ENCODE measurements at regions not wholly inside any gene's neighbourhood (a gene's known extent, or its start where the extent isn't known, plus 50 kb on each side); places are given as distances from the start of the nearest gene placed in this dataset.
"Not testable (repeated sequence)": the region's sequence is repeated elsewhere in the genome, so short reads cannot be mapped to it uniquely, and the experiment has no call there.

DNA sequence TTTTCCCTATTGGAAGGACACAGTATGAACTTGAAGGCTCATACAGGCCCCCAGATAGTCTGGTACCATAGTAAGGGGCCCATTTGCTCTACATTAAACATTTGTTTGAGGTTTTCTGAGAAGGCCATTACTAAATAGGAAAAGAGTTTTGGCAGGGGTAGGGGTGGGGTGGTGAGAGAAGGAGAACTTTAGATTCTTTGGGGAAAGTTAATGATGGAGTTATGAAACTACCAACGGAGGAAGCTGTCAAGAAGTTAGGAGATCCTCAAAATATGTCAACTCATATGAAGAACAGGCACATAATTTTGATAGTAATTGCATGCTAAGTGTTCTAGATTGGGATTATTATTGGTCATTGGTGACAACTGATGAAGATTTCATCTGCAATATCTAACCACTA, 114.7 kb downstream of the TAF11L14 start:
- H3K4me1 ChIP-seq (ENCODE audit: insufficient read depth, insufficient read length): no peaks in the 10 kb centered on the region
- H3K9me3 ChIP-seq (ENCODE audit: insufficient read depth, low read length): no peaks in the 10 kb centered on the region
- H3K9ac ChIP-seq (ENCODE audit: insufficient read length, low read depth): no peak overlapping the region
- no peak for DNase-seq (ENCODE audit: low read depth, low spot score)
- H3K27me3 ChIP-seq (ENCODE audit: insufficient read depth, insufficient read length): no peaks in the 10 kb centered on the region
- TF ChIP-seq YY1 (IDR thresholded peaks at IDR 0.05; ENCODE audit: insufficient read depth, insufficient read length) (no peak), SUZ12 (IDR thresholded peaks at IDR 0.05; ENCODE audit: extremely low read depth, insufficient read depth, insufficient read length) (no peak), ZNF274 (IDR thresholded peaks at IDR 0.05; ENCODE audit: low read depth, low read length) (no peak)
- H3K36me3 ChIP-seq (ENCODE audit: insufficient read depth, insufficient read length, low read length): no peaks in the 10 kb centered on the region
- H3K4me3 ChIP-seq (ENCODE audit: insufficient read length, low read depth): no peak overlapping the region

GRCh38 chr5:17755406-17755805, 121.1 kb downstream of the TAF11L14 start:
- H3K4me3 ChIP-seq (ENCODE audit: insufficient read length, low read depth); H3K36me3 ChIP-seq (ENCODE audit: insufficient read depth, insufficient read length, low read length); H3K9me3 ChIP-seq (ENCODE audit: insufficient read depth, low read length); H3K27me3 ChIP-seq (ENCODE audit: insufficient read depth, insufficient read length); DNase-seq (ENCODE audit: low read depth, low spot score); H3K4me1 ChIP-seq (ENCODE audit: insufficient read depth, insufficient read length); H3K9ac ChIP-seq (ENCODE audit: insufficient read length, low read depth): not testable (repeated sequence)

GRCh38 chr5:17761326-17761725, 127.1 kb downstream of the TAF11L14 start:
- H3K9me3 ChIP-seq (ENCODE audit: insufficient read depth, low read length): no peaks in the 10 kb centered on the region
- DNase-seq (ENCODE audit: low read depth, low spot score): no peak
- H3K4me3 ChIP-seq (ENCODE audit: insufficient read length, low read depth): no peak overlapping the region
- H3K9ac ChIP-seq (ENCODE audit: insufficient read length, low read depth): no peak overlapping the region
- H3K4me1 ChIP-seq (ENCODE audit: insufficient read depth, insufficient read length): no peaks in the 10 kb centered on the region
- H3K36me3 ChIP-seq (ENCODE audit: insufficient read depth, insufficient read length, low read length): no peaks in the 10 kb centered on the region
- H3K27me3 ChIP-seq (ENCODE audit: insufficient read depth, insufficient read length): no peaks in the 10 kb centered on the region
- TF ChIP-seq ZNF274 (IDR thresholded peaks at IDR 0.05; ENCODE audit: low read depth, low read length): no peak
- TF ChIP-seq SUZ12 (IDR thresholded peaks at IDR 0.05; ENCODE audit: extremely low read depth, insufficient read depth, insufficient read length): no peak

DNA sequence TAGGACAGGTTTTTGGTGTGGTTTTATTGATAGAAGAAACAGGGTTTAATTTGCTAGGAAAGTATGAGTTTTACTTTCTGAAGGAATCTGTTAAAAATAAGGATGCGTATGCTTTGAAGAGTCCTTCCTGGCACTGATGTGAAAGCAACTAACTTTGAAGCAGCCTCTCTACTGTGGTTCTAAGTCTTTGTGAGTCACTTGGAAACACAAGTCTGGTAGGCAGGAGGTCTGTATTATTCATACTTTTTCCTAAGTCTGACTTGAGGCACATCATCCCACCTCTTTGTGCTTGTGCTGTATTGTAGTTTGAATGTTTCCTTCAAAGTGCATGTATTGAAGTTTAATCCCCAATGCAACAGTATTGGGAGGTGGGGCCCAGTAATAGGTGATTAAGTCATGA, 129.0 kb downstream of the TAF11L14 start:
- TF ChIP-seq YY1 (IDR thresholded peaks at IDR 0.05; ENCODE audit: insufficient read depth, insufficient read length) (no peak), ZNF274 (IDR thresholded peaks at IDR 0.05; ENCODE audit: low read depth, low read length) (no peak), SUZ12 (IDR thresholded peaks at IDR 0.05; ENCODE audit: extremely low read depth, insufficient read depth, insufficient read length) (no peak)
- Histone ChIP-seq H3K4me1 (ENCODE audit: insufficient read depth, insufficient read length) (no peaks in the 10 kb centered on the region), H3K9ac (ENCODE audit: insufficient read length, low read depth) (no peak overlapping the region), H3K9me3 (ENCODE audit: insufficient read depth, low read length) (no peaks in the 10 kb centered on the region), H3K27me3 (ENCODE audit: insufficient read depth, insufficient read length) (no peaks in the 10 kb centered on the region), H3K36me3 (ENCODE audit: insufficient read depth, insufficient read length, low read length) (no peaks in the 10 kb centered on the region), H3K4me3 (ENCODE audit: insufficient read length, low read depth) (no peak overlapping the region)
- no peak for DNase-seq (ENCODE audit: low read depth, low spot score)

DNA sequence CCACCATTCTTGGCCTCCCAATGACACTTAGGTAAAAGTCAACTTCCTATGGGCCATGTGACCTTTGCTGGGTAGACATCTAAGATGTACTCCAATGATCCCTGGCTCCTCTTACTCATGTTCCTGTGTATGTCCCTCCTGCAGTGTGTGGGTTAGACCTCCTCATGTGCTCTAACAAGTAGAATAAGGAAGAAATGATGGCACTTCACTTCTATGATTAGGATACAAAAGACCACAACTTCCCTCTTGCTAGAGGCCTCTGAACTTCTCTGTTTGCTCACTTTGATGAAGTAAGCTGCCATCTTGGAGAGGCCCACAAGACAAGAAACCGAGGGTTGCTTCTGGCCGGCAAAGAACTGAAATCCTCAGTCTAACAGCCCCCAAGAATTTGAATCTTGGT, 131.8 kb downstream of the TAF11L14 start:
- H3K9ac ChIP-seq (ENCODE audit: insufficient read length, low read depth): no peak overlapping the region
- DNase-seq (ENCODE audit: low read depth, low spot score): no peak
- H3K4me1 ChIP-seq (ENCODE audit: insufficient read depth, insufficient read length): no peaks in the 10 kb centered on the region
- no peak overlapping the region for H3K4me3 ChIP-seq (ENCODE audit: insufficient read length, low read depth)
- TF ChIP-seq ZNF274 (IDR thresholded peaks at IDR 0.05; ENCODE audit: low read depth, low read length): no peak
- no peak for TF ChIP-seq SUZ12 (IDR thresholded peaks at IDR 0.05; ENCODE audit: extremely low read depth, insufficient read depth, insufficient read length)
- no peak for TF ChIP-seq YY1 (IDR thresholded peaks at IDR 0.05; ENCODE audit: insufficient read depth, insufficient read length)
- no peaks in the 10 kb centered on the region for H3K27me3 ChIP-seq (ENCODE audit: insufficient read depth, insufficient read length)
- no peaks in the 10 kb centered on the region for H3K9me3 ChIP-seq (ENCODE audit: insufficient read depth, low read length)
- H3K36me3 ChIP-seq (ENCODE audit: insufficient read depth, insufficient read length, low read length): no peaks in the 10 kb centered on the region

- no peak overlapping the region for H3K4me3 ChIP-seq (ENCODE audit: insufficient read length, low read depth)
- H3K9ac ChIP-seq (ENCODE audit: insufficient read length, low read depth): no peak overlapping the region
- DNase-seq (ENCODE audit: low read depth, low spot score): no peak
- no peaks in the 10 kb centered on the region for H3K4me1 ChIP-seq (ENCODE audit: insufficient read depth, insufficient read length)
- no peaks in the 10 kb centered on the region for H3K36me3 ChIP-seq (ENCODE audit: insufficient read depth, insufficient read length, low read length)
- H3K9me3 ChIP-seq (ENCODE audit: insufficient read depth, low read length): peaks cover 4% of the 10 kb centered on the region; the same call in 1 of the 2 replicates
- H3K27me3 ChIP-seq (ENCODE audit: insufficient read depth, insufficient read length): no peaks in the 10 kb centered on the region
- TF ChIP-seq YY1 (IDR thresholded peaks at IDR 0.05; ENCODE audit: insufficient read depth, insufficient read length) (no peak), ZNF274 (IDR thresholded peaks at IDR 0.05; ENCODE audit: low read depth, low read length) (no peak), SUZ12 (IDR thresholded peaks at IDR 0.05; ENCODE audit: extremely low read depth, insufficient read depth, insufficient read length) (no peak)
Observed at GRCh38 chr5:17769277-17769676, 135.0 kb downstream of the TAF11L14 start.

DNA sequence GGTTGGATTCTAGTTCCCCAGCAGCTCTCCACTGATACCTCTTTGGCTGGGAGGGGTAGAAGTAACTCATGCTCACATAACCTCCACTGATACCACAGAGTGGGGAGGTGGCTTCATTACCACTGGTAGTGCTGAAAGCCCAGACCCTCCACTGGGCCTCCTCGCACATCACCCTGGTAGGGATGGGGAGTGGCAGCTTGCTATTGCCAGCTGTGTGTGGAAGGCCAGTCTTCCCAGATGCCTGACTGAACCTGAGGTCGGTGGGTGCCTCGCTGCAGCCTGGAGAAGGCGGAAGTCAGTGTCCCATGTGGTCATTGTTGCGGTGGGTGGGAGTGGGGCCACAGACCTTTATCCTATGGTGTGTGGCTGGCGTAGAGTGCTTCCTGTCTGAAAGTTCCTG, 138.0 kb downstream of the TAF11L14 start:
- TF ChIP-seq SUZ12 (IDR thresholded peaks at IDR 0.05; ENCODE audit: extremely low read depth, insufficient read depth, insufficient read length): no peak
- TF ChIP-seq YY1 (IDR thresholded peaks at IDR 0.05; ENCODE audit: insufficient read depth, insufficient read length): no peak
- TF ChIP-seq ZNF274 (IDR thresholded peaks at IDR 0.05; ENCODE audit: low read depth, low read length): no peak

DNA sequence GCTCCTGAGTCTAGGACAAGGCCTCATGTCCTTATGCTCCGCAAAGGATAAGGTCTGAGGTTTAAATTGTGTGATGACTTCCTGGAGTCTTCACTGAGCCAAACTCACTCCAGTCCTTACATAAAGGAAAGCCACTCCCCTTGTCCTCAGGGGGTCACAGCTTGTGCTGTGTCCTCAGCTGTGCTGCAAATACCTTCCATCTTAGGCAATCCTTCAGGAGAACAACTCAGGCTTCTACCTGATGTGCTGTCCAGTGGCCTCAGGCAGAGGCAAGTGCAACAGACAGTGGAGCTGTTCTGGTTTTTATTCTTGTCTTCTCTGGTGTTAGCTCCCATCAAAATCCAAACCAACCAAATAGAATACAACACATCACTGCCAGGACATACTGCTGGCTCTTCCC, 151.5 kb downstream of the TAF11L14 start:
- no peaks in the 10 kb centered on the region for H3K9me3 ChIP-seq (ENCODE audit: insufficient read depth, low read length)
- TF ChIP-seq SUZ12 (IDR thresholded peaks at IDR 0.05; ENCODE audit: extremely low read depth, insufficient read depth, insufficient read length): no peak
- TF ChIP-seq YY1 (IDR thresholded peaks at IDR 0.05; ENCODE audit: insufficient read depth, insufficient read length): no peak
- no peak for TF ChIP-seq ZNF274 (IDR thresholded peaks at IDR 0.05; ENCODE audit: low read depth, low read length)
- H3K4me3 ChIP-seq (ENCODE audit: insufficient read length, low read depth): no peak overlapping the region
- H3K9ac ChIP-seq (ENCODE audit: insufficient read length, low read depth): no peak overlapping the region
- no peaks in the 10 kb centered on the region for H3K4me1 ChIP-seq (ENCODE audit: insufficient read depth, insufficient read length)
- peak; percentile 13 for DNase-seq (ENCODE audit: low read depth, low spot score)
- H3K36me3 ChIP-seq (ENCODE audit: insufficient read depth, insufficient read length, low read length): no peaks in the 10 kb centered on the region
- H3K27me3 ChIP-seq (ENCODE audit: insufficient read depth, insufficient read length): no peaks in the 10 kb centered on the region

More for the DNA sequence above, 138.0 kb downstream of the TAF11L14 start:
- H3K4me3 ChIP-seq (ENCODE audit: insufficient read length, low read depth): no peak overlapping the region
- no peak overlapping the region for H3K9ac ChIP-seq (ENCODE audit: insufficient read length, low read depth)
- peaks cover 4% of the 10 kb centered on the region; the same call in 1 of the 2 replicates for H3K9me3 ChIP-seq (ENCODE audit: insufficient read depth, low read length)
- H3K36me3 ChIP-seq (ENCODE audit: insufficient read depth, insufficient read length, low read length): no peaks in the 10 kb centered on the region
- no peak for DNase-seq (ENCODE audit: low read depth, low spot score)
- no peaks in the 10 kb centered on the region for H3K27me3 ChIP-seq (ENCODE audit: insufficient read depth, insufficient read length)
- H3K4me1 ChIP-seq (ENCODE audit: insufficient read depth, insufficient read length): no peaks in the 10 kb centered on the region

All from NT2/D1 (cell line).